Neural crest cell (in vitro differentiated cells): ENCODE measurements at regions not wholly inside any gene's neighbourhood (a gene's known extent, or its start where the extent isn't known, plus 50 kb on each side); places are given as distances from the start of the nearest gene placed in this dataset.

Source experiments
- DNase-seq: peaks from one replicate; pipeline ENCODE4 v3.0.0; 2021; ENCODE audit warnings: low read depth, mixed read lengths, low spot score
- H3K27ac Mint-ChIP-seq: one replicate; pipeline ENCODE4 v1.8.0; 2021; ENCODE audit warnings: mild to moderate bottlenecking, mixed read lengths; ENCODE audit not compliant: unreplicated experiment
- H3K27me3 Mint-ChIP-seq: 2 replicates; pipeline ENCODE4 v1.8.0; 2021; ENCODE audit warnings: low read depth, mild to moderate bottlenecking, mixed read lengths
- H3K36me3 Mint-ChIP-seq: 2 replicates; pipeline ENCODE4 v1.8.0; 2021; ENCODE audit warnings: low read depth, mild to moderate bottlenecking, mixed read lengths
- H3K4me1 Mint-ChIP-seq: 2 replicates; pipeline ENCODE4 v1.8.0; 2021; ENCODE audit warnings: mixed read lengths
- H3K4me3 Mint-ChIP-seq: one replicate; pipeline ENCODE4 v1.8.0; 2021; ENCODE audit warnings: mild to moderate bottlenecking, mixed read lengths
- H3K9me3 Mint-ChIP-seq: 2 replicates; pipeline ENCODE4 v1.8.0; 2021; ENCODE audit warnings: mixed read lengths
- CTCF ChIP-seq: fragments of 200-600 bp; sonication (generic); conservative IDR thresholded peaks from 2 replicates; pipeline ENCODE4 v1.5.0; 2021; ENCODE audit warnings: antibody characterized with exemption, mild to moderate bottlenecking

GRCh38 chr1:219049501-219049900, 124.2 kb upstream of the LYPLAL1 start:
- TF ChIP-seq CTCF, result no peak
- Mint-ChIP-seq H3K27ac (no peak overlapping the region), H3K4me1 (no peaks in the 10 kb centered on the region), H3K4me3 (no peak overlapping the region), H3K36me3 (no peaks in the 10 kb centered on the region), H3K27me3 (no peaks in the 10 kb centered on the region), H3K9me3 (no peaks in the 10 kb centered on the region)
- no peak for DNase-seq

- TF ChIP-seq CTCF, result no peak
- Mint-ChIP-seq H3K4me3 (no peak overlapping the region), H3K27ac (no peak overlapping the region), H3K36me3 (no peaks in the 10 kb centered on the region), H3K9me3 (no peaks in the 10 kb centered on the region), H3K27me3 (no peaks in the 10 kb centered on the region), H3K4me1 (no peaks in the 10 kb centered on the region)
- DNase-seq, result no peak
Measured at GRCh38 chr1:219050086-219050821, 123.4 kb upstream of the LYPLAL1 start.

GRCh38 chr1:219050822-219051125, 122.9 kb upstream of the LYPLAL1 start:
- H3K9me3 Mint-ChIP-seq, result no peaks in the 10 kb centered on the region
- no peaks in the 10 kb centered on the region for H3K4me1 Mint-ChIP-seq
- DNase-seq, result no peak
- TF ChIP-seq CTCF, result no peak
- H3K36me3 Mint-ChIP-seq, result no peaks in the 10 kb centered on the region
- no peak overlapping the region for H3K27ac Mint-ChIP-seq
- no peak overlapping the region for H3K4me3 Mint-ChIP-seq
- no peaks in the 10 kb centered on the region for H3K27me3 Mint-ChIP-seq

- no peaks in the 10 kb centered on the region for H3K4me1 Mint-ChIP-seq
- no peaks in the 10 kb centered on the region for H3K27me3 Mint-ChIP-seq
- no peak for DNase-seq
- no peak for TF ChIP-seq CTCF
- H3K4me3 Mint-ChIP-seq, result no peak overlapping the region
- no peak overlapping the region for H3K27ac Mint-ChIP-seq
- no peaks in the 10 kb centered on the region for H3K9me3 Mint-ChIP-seq
- H3K36me3 Mint-ChIP-seq, result no peaks in the 10 kb centered on the region
Measured at GRCh38 chr1:219051547-219051946, 122.1 kb upstream of the LYPLAL1 start.

GRCh38 chr1:219058891-219059820, 114.5 kb upstream of the LYPLAL1 start:
- no peaks in the 10 kb centered on the region for H3K4me1 Mint-ChIP-seq
- TF ChIP-seq CTCF, result no peak
- no peak overlapping the region for H3K4me3 Mint-ChIP-seq
- no peak overlapping the region for H3K27ac Mint-ChIP-seq
- H3K27me3 Mint-ChIP-seq, result no peaks in the 10 kb centered on the region
- no peaks in the 10 kb centered on the region for H3K36me3 Mint-ChIP-seq
- DNase-seq, result no peak
- peaks cover 9% of the 10 kb centered on the region for H3K9me3 Mint-ChIP-seq
